ENCODE measurements at regions not wholly inside any gene's neighbourhood (a gene's known extent, or its start where the extent isn't known, plus 50 kb on each side); places are given as distances from the start of the nearest gene placed in this dataset.

- TF ChIP-seq MAX (IDR thresholded peaks at IDR 0.05) = no peak
- TF ChIP-seq SAP30 (IDR thresholded peaks at IDR 0.05; ENCODE audit: insufficient read depth, insufficient replicate concordance, low read length) = no peak
- no peak for TF ChIP-seq BACH1 (IDR thresholded peaks at IDR 0.05; ENCODE audit: low read length)
- no peak for TF ChIP-seq POLR2A (IDR thresholded peaks at IDR 0.05; ENCODE audit: control extremely low read depth in 1 of 2, low read depth in 2 of 2, low read length in 2 of 2)
- TF ChIP-seq CEBPB (IDR thresholded peaks at IDR 0.05; ENCODE audit: low read depth, low read length) = no peak
These were observed 474.1 kb downstream of the RNF144B start (continued) for GRCh38 chr6:18861204-18861603.

Measured in H1 (cell line).